Kidney epithelial cell (primary cell): ENCODE measurements at regions not wholly inside any gene's neighbourhood (a gene's known extent, or its start where the extent isn't known, plus 50 kb on each side); places are given as distances from the start of the nearest gene placed in this dataset.

ENCODE experiments used
- DNase-seq: peaks from one replicate; pipeline ENCODE4 v3.0.0-alpha.2; 2010; ENCODE audit warnings: low read depth
- H3K27me3 ChIP-seq: 2 replicates; pipeline ENCODE4 v1.6.0; 2011; ENCODE audit warnings: low read length; ENCODE audit not compliant: control insufficient read depth, insufficient read depth
- H3K36me3 ChIP-seq: 2 replicates; pipeline ENCODE4 v1.5.1; 2011; ENCODE audit warnings: low read length; ENCODE audit not compliant: control insufficient read depth, insufficient read depth
- H3K4me3 ChIP-seq: 2 replicates; pipeline ENCODE4 v1.5.1; 2011; ENCODE audit warnings: low read depth, mild to moderate bottlenecking, control low read depth, low read length
- CTCF ChIP-seq: IDR thresholded peaks from 2 replicates; pipeline ENCODE4 v1.5.1; 2011; ENCODE audit warnings: mild to moderate bottlenecking, moderate library complexity, low read length, control low read depth, inconsistent platforms; ENCODE audit not compliant: insufficient read depth, poor library complexity, severe bottlenecking

GRCh38 chr5:98170994-98171393 lies 602.5 kb upstream of the RGMB start:
- Histone ChIP-seq H3K4me3 (no peak overlapping the region), H3K27me3 (no peaks in the 10 kb centered on the region), H3K36me3 (no peaks in the 10 kb centered on the region)
- DNase-seq, result no peak
- TF ChIP-seq CTCF, result no peak

- no peaks in the 10 kb centered on the region for H3K27me3 ChIP-seq
- no peak overlapping the region for H3K4me3 ChIP-seq
- no peak for TF ChIP-seq CTCF
- H3K36me3 ChIP-seq, result no peaks in the 10 kb centered on the region
- peak; percentile 5 for DNase-seq
Measured at GRCh38 chr5:98173334-98173733, 600.1 kb upstream of the RGMB start.

GRCh38 chr5:98175474-98175873 lies 598.0 kb upstream of the RGMB start:
- Histone ChIP-seq H3K27me3 (no peaks in the 10 kb centered on the region), H3K4me3 (no peak overlapping the region), H3K36me3 (no peaks in the 10 kb centered on the region)
- no peak for TF ChIP-seq CTCF
- no peak for DNase-seq

GRCh38 chr5:98179791-98180755 lies 593.4 kb upstream of the RGMB start:
- Histone ChIP-seq H3K27me3 (no peaks in the 10 kb centered on the region), H3K36me3 (no peaks in the 10 kb centered on the region), H3K4me3 (no peak overlapping the region)
- no peak for DNase-seq
- no peak for TF ChIP-seq CTCF

- no peak for TF ChIP-seq CTCF
- Histone ChIP-seq H3K36me3 (no peaks in the 10 kb centered on the region), H3K4me3 (no peak overlapping the region), H3K27me3 (no peaks in the 10 kb centered on the region)
- DNase-seq, result no peak
Measured at GRCh38 chr5:98186128-98186527, 587.3 kb upstream of the RGMB start.
